Panc1 (cell line): ENCODE measurements at regions not wholly inside any gene's neighbourhood (a gene's known extent, or its start where the extent isn't known, plus 50 kb on each side); places are given as distances from the start of the nearest gene placed in this dataset.

Experiments
- ATAC-seq: fragments of 200-7000 bp; cut with Tn5 transposase; 2 replicates; pipeline ENCODE4 v1.9.1; 2020; ENCODE audit warnings: mild to moderate bottlenecking, moderate library complexity
- BruUV-seq: library from RNA; stranded (reverse); fragments of 400-500 nt; replicated peaks from 2 replicates; lab custom pipeline; 2021; lab: Mats Ljungman, UMichigan
- CTCF ChIA-PET: fragments of 300-600 bp; sonication (Branson Sonifier 250); formaldehyde crosslinking; loops from one replicate; lab custom pipeline; 2022; ENCODE audit warnings: antibody characterized with exemption; lab: Charles Lee
- POLR2A ChIA-PET: fragments of 300-600 bp; sonication (Branson Sonifier 250); formaldehyde crosslinking; loops from one replicate; lab custom pipeline; 2022; ENCODE audit warnings: antibody characterized with exemption; lab: Charles Lee
- DNase-seq: peaks from one replicate; pipeline ENCODE4 v3.0.0-alpha.2; 2010; ENCODE audit warnings: low read depth, low spot score
- H3K27ac ChIP-seq: 2 replicates; pipeline ENCODE4 v1.5.1; 2011; ENCODE audit warnings: mild to moderate bottlenecking, low read length, inconsistent platforms
- H3K27me3 ChIP-seq: fragments of 200-500 bp; sonication (Bioruptor generic); 2 replicates; pipeline ENCODE4 v1.6.0; 2014; ENCODE audit warnings: low read length, inconsistent platforms; ENCODE audit not compliant: control insufficient read depth, insufficient read depth
- H3K36me3 ChIP-seq: fragments of 200-500 bp; sonication (Bioruptor generic); 2 replicates; pipeline ENCODE4 v1.5.1; 2014; ENCODE audit warnings: inconsistent platforms, mild to moderate bottlenecking, low read length, moderate library complexity; ENCODE audit not compliant: control insufficient read depth, insufficient read depth
- H3K4me1 ChIP-seq: 2 replicates; pipeline ENCODE4 v1.5.1; 2011; ENCODE audit warnings: inconsistent platforms, mild to moderate bottlenecking, low read length, moderate library complexity; ENCODE audit not compliant: control insufficient read depth, insufficient read depth
- H3K4me3 ChIP-seq, 2 experiments: 2 replicates each; pipeline ENCODE4 v1.5.1; 2011 to 2012; ENCODE audit warnings: low read depth in 2 of 2, low read length in 2 of 2, mild to moderate bottlenecking in 2 of 2, inconsistent platforms in 1 of 2, moderate library complexity in 1 of 2
- H3K9me3 ChIP-seq: fragments of 200-500 bp; sonication (Bioruptor generic); 2 replicates; pipeline ENCODE4 v1.5.1; 2014; ENCODE audit warnings: low read depth, mild to moderate bottlenecking, inconsistent platforms, low read length, moderate library complexity; ENCODE audit not compliant: control insufficient read depth, insufficient read depth
- POLR2AphosphoS5 ChIP-seq: IDR thresholded peaks from 2 replicates; pipeline ENCODE4 v1.6.1; 2012; ENCODE audit warnings: mild to moderate bottlenecking, low read depth, low read length, moderate library complexity
- SIN3A ChIP-seq: IDR thresholded peaks from 2 replicates; pipeline ENCODE4 v1.6.1; 2012; ENCODE audit warnings: low read depth, mild to moderate bottlenecking, low read length, moderate library complexity, borderline replicate concordance; ENCODE audit not compliant: insufficient read depth
- TCF7L2 ChIP-seq: IDR thresholded peaks from 2 replicates; pipeline ENCODE4 v1.6.1; 2011; ENCODE audit warnings: mild to moderate bottlenecking, low read depth, low read length, inconsistent platforms
- in situ Hi-C: cut with HindIII; loops from 2 replicates; pipeline ENCODE4 v1.10.0; 2016; ENCODE audit warnings: low sequenced_read_pairs, low pct_unique_long_range_greater_than_20kb
- intact Hi-C: fragments of 100-400 bp; cut with micrococcal nuclease; formaldehyde crosslinking; loops from one replicate; pipeline ENCODE4 v1.10.0; 2022; ENCODE audit not compliant: unreplicated experiment
- TF ChIP-seq, protein P1 (sequence below): fragments of 450-650 bp; IDR thresholded peaks from 2 replicates; pipeline ENCODE4 v1.5.1; 2017; ENCODE audit warnings: mild to moderate bottlenecking
- TF ChIP-seq, protein P2 (sequence below), 2 experiments: IDR thresholded peaks; 2 replicates each; pipeline ENCODE4 v1.6.1; 2011 to 2012; ENCODE audit warnings: low read depth in 2 of 2, control low read depth in 1 of 2, low read length in 1 of 2, mild to moderate bottlenecking in 1 of 2, moderate library complexity in 1 of 2; ENCODE audit not compliant: insufficient read depth in 1 of 2

DNA sequence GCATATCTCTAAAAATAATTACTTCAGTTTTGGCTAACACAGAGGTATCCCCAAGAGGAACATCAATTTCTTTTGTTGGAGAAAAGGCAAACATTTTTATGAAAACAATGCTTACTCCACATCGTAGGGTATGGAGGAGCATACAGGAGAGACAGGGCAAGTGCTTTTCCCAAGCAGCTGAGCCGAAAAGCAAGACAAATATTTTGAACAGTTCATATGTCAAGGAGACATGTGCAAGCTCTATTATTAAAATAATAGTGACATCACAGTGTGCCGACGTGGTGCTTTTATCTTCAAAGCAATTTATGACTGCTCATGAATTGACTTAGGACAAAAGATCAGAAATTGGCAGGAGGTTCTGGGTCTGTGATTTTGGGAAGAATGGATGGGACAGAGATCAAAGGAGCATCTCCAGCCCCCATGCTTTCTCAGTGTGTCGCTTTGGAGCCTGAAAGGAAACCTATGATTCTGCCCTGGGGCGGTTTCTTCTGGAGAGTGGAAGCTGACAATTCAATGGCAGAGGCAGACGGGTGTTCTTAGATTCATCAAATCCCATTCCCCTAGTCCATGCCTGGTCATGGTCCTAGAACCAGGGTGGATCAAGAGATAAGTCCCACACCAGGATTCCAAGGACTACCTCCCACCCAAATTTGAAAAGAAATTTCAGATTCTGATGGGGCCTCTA, 97.1 kb downstream of the JCAD start:
- no peak overlapping the region for H3K27ac ChIP-seq
- intact Hi-C loops = no loop called here
- no peak for ATAC-seq
- H3K4me1 ChIP-seq = no peaks in the 10 kb centered on the region
- POLR2A ChIA-PET = no interaction called here
- H3K36me3 ChIP-seq = no peaks in the 10 kb centered on the region
- CTCF ChIA-PET = no interaction called here
- TF ChIP-seq, protein P1, sequence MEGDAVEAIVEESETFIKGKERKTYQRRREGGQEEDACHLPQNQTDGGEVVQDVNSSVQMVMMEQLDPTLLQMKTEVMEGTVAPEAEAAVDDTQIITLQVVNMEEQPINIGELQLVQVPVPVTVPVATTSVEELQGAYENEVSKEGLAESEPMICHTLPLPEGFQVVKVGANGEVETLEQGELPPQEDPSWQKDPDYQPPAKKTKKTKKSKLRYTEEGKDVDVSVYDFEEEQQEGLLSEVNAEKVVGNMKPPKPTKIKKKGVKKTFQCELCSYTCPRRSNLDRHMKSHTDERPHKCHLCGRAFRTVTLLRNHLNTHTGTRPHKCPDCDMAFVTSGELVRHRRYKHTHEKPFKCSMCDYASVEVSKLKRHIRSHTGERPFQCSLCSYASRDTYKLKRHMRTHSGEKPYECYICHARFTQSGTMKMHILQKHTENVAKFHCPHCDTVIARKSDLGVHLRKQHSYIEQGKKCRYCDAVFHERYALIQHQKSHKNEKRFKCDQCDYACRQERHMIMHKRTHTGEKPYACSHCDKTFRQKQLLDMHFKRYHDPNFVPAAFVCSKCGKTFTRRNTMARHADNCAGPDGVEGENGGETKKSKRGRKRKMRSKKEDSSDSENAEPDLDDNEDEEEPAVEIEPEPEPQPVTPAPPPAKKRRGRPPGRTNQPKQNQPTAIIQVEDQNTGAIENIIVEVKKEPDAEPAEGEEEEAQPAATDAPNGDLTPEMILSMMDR = no peak
- TF ChIP-seq TCF7L2 (no peak), POLR2AphosphoS5 (no peak), SIN3A (no peak)
- TF ChIP-seq, protein P2, sequence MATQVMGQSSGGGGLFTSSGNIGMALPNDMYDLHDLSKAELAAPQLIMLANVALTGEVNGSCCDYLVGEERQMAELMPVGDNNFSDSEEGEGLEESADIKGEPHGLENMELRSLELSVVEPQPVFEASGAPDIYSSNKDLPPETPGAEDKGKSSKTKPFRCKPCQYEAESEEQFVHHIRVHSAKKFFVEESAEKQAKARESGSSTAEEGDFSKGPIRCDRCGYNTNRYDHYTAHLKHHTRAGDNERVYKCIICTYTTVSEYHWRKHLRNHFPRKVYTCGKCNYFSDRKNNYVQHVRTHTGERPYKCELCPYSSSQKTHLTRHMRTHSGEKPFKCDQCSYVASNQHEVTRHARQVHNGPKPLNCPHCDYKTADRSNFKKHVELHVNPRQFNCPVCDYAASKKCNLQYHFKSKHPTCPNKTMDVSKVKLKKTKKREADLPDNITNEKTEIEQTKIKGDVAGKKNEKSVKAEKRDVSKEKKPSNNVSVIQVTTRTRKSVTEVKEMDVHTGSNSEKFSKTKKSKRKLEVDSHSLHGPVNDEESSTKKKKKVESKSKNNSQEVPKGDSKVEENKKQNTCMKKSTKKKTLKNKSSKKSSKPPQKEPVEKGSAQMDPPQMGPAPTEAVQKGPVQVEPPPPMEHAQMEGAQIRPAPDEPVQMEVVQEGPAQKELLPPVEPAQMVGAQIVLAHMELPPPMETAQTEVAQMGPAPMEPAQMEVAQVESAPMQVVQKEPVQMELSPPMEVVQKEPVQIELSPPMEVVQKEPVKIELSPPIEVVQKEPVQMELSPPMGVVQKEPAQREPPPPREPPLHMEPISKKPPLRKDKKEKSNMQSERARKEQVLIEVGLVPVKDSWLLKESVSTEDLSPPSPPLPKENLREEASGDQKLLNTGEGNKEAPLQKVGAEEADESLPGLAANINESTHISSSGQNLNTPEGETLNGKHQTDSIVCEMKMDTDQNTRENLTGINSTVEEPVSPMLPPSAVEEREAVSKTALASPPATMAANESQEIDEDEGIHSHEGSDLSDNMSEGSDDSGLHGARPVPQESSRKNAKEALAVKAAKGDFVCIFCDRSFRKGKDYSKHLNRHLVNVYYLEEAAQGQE (IDR thresholded peaks at IDR 0.05; ENCODE audit: insufficient read depth in 1 of 2, low read depth in 2 of 2, low read length in 1 of 2) = no peak
- no TSS peak for BruUV-seq
- H3K27me3 ChIP-seq = no peaks in the 10 kb centered on the region
- H3K4me3 ChIP-seq = no peak overlapping the region
- in situ Hi-C loops = no loop called here
- no peaks in the 10 kb centered on the region for H3K9me3 ChIP-seq
- DNase-seq = no peak

DNA sequence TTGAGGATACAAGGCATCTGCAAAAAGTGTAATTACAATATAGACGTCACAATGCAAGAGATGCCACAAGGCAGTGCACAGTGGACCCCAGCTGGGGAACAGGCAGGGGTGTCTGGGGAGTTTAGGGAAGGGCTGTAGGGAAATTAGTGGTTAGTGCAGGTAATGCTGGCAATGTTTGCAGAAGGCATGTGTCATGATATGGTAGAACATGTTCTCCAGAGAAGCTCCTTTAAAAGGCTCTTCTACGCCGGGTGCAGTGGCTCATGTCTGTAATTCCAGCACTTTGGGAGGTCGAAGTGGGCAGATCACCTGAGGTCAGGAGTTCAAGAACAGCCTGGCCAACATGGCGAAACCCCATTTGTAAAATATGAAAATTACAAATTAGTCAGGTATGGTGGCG, 98.0 kb downstream of the JCAD start:
- intact Hi-C loops = no loop called here
- Histone ChIP-seq H3K27ac (no peak overlapping the region), H3K36me3 (no peaks in the 10 kb centered on the region), H3K9me3 (no peaks in the 10 kb centered on the region), H3K4me3 (no peak overlapping the region), H3K4me1 (no peaks in the 10 kb centered on the region), H3K27me3 (no peaks in the 10 kb centered on the region)
- POLR2A ChIA-PET = no interaction called here
- ATAC-seq (no peak), DNase-seq (no peak)
- in situ Hi-C loops = no loop called here
- no peak for TF ChIP-seq TCF7L2
- no peak for TF ChIP-seq SIN3A
- TF ChIP-seq, protein P2 (IDR thresholded peaks at IDR 0.05; ENCODE audit: insufficient read depth in 1 of 2, low read depth in 2 of 2, low read length in 1 of 2) = no peak
- TF ChIP-seq POLR2AphosphoS5 = no peak
- TF ChIP-seq, protein P1 = no peak
- CTCF ChIA-PET = no interaction called here
- BruUV-seq = no TSS peak
